Panc1 (cell line): ENCODE measurements at regions not wholly inside any gene's neighbourhood (a gene's known extent, or its start where the extent isn't known, plus 50 kb on each side); places are given as distances from the start of the nearest gene placed in this dataset.

Experiments
- ATAC-seq: fragments of 200-7000 bp; cut with Tn5 transposase; 2 replicates; pipeline ENCODE4 v1.9.1; 2020; ENCODE audit warnings: mild to moderate bottlenecking, moderate library complexity
- BruUV-seq: library from RNA; stranded (reverse); fragments of 400-500 nt; replicated peaks from 2 replicates; lab custom pipeline; 2021; lab: Mats Ljungman, UMichigan
- CTCF ChIA-PET: fragments of 300-600 bp; sonication (Branson Sonifier 250); formaldehyde crosslinking; loops from one replicate; lab custom pipeline; 2022; ENCODE audit warnings: antibody characterized with exemption; lab: Charles Lee
- POLR2A ChIA-PET: fragments of 300-600 bp; sonication (Branson Sonifier 250); formaldehyde crosslinking; loops from one replicate; lab custom pipeline; 2022; ENCODE audit warnings: antibody characterized with exemption; lab: Charles Lee
- DNase-seq: peaks from one replicate; pipeline ENCODE4 v3.0.0-alpha.2; 2010; ENCODE audit warnings: low read depth, low spot score
- H3K27ac ChIP-seq: 2 replicates; pipeline ENCODE4 v1.5.1; 2011; ENCODE audit warnings: mild to moderate bottlenecking, low read length, inconsistent platforms
- H3K27me3 ChIP-seq: fragments of 200-500 bp; sonication (Bioruptor generic); 2 replicates; pipeline ENCODE4 v1.6.0; 2014; ENCODE audit warnings: low read length, inconsistent platforms; ENCODE audit not compliant: control insufficient read depth, insufficient read depth
- H3K36me3 ChIP-seq: fragments of 200-500 bp; sonication (Bioruptor generic); 2 replicates; pipeline ENCODE4 v1.5.1; 2014; ENCODE audit warnings: inconsistent platforms, mild to moderate bottlenecking, low read length, moderate library complexity; ENCODE audit not compliant: control insufficient read depth, insufficient read depth
- H3K4me1 ChIP-seq: 2 replicates; pipeline ENCODE4 v1.5.1; 2011; ENCODE audit warnings: inconsistent platforms, mild to moderate bottlenecking, low read length, moderate library complexity; ENCODE audit not compliant: control insufficient read depth, insufficient read depth
- H3K4me3 ChIP-seq, 2 experiments: 2 replicates each; pipeline ENCODE4 v1.5.1; 2011 to 2012; ENCODE audit warnings: low read depth in 2 of 2, low read length in 2 of 2, mild to moderate bottlenecking in 2 of 2, inconsistent platforms in 1 of 2, moderate library complexity in 1 of 2
- H3K9me3 ChIP-seq: fragments of 200-500 bp; sonication (Bioruptor generic); 2 replicates; pipeline ENCODE4 v1.5.1; 2014; ENCODE audit warnings: low read depth, mild to moderate bottlenecking, inconsistent platforms, low read length, moderate library complexity; ENCODE audit not compliant: control insufficient read depth, insufficient read depth
- CTCF ChIP-seq: fragments of 450-650 bp; IDR thresholded peaks from 2 replicates; pipeline ENCODE4 v1.5.1; 2017; ENCODE audit warnings: mild to moderate bottlenecking
- POLR2AphosphoS5 ChIP-seq: IDR thresholded peaks from 2 replicates; pipeline ENCODE4 v1.6.1; 2012; ENCODE audit warnings: mild to moderate bottlenecking, low read depth, low read length, moderate library complexity
- REST ChIP-seq, 2 experiments: IDR thresholded peaks; 2 replicates each; pipeline ENCODE4 v1.6.1; 2011 to 2012; ENCODE audit warnings: low read depth in 2 of 2, control low read depth in 1 of 2, low read length in 1 of 2, mild to moderate bottlenecking in 1 of 2, moderate library complexity in 1 of 2; ENCODE audit not compliant: insufficient read depth in 1 of 2
- SIN3A ChIP-seq: IDR thresholded peaks from 2 replicates; pipeline ENCODE4 v1.6.1; 2012; ENCODE audit warnings: low read depth, mild to moderate bottlenecking, low read length, moderate library complexity, borderline replicate concordance; ENCODE audit not compliant: insufficient read depth
- TCF7L2 ChIP-seq: IDR thresholded peaks from 2 replicates; pipeline ENCODE4 v1.6.1; 2011; ENCODE audit warnings: mild to moderate bottlenecking, low read depth, low read length, inconsistent platforms
- in situ Hi-C: cut with HindIII; loops from 2 replicates; pipeline ENCODE4 v1.10.0; 2016; ENCODE audit warnings: low sequenced_read_pairs, low pct_unique_long_range_greater_than_20kb
- intact Hi-C: fragments of 100-400 bp; cut with micrococcal nuclease; formaldehyde crosslinking; loops from one replicate; pipeline ENCODE4 v1.10.0; 2022; ENCODE audit not compliant: unreplicated experiment

GRCh38 chr13:27005976-27006518 lies 165.6 kb downstream of the USP12 start:
- peaks cover 4% of the 10 kb centered on the region; the same call in 1 of the 2 replicates for H3K9me3 ChIP-seq
- in situ Hi-C loops (no loop called here), intact Hi-C loops (no loop called here)
- ChIA-PET POLR2A (no interaction called here), CTCF (interaction anchor here (0.6 kb wide), 1 partner anchor 75 kb away, joined by 3 read pairs; no protein-coding TSS in a partner anchor)
- no TSS peak for BruUV-seq
- no peak overlapping the region for H3K4me3 ChIP-seq
- peak overlapping the region; percentile 92 for H3K27ac ChIP-seq
- peaks cover 26% of the 10 kb centered on the region for H3K4me1 ChIP-seq
- ATAC-seq (peak; percentile 53), DNase-seq (no peak)
- TF ChIP-seq POLR2AphosphoS5 (no peak), CTCF (no peak), TCF7L2 (no peak), SIN3A (no peak), REST (IDR thresholded peaks at IDR 0.05; ENCODE audit: insufficient read depth in 1 of 2, low read depth in 2 of 2, low read length in 1 of 2) (no peak)
- H3K36me3 ChIP-seq, result no peaks in the 10 kb centered on the region
- no peaks in the 10 kb centered on the region for H3K27me3 ChIP-seq

DNA sequence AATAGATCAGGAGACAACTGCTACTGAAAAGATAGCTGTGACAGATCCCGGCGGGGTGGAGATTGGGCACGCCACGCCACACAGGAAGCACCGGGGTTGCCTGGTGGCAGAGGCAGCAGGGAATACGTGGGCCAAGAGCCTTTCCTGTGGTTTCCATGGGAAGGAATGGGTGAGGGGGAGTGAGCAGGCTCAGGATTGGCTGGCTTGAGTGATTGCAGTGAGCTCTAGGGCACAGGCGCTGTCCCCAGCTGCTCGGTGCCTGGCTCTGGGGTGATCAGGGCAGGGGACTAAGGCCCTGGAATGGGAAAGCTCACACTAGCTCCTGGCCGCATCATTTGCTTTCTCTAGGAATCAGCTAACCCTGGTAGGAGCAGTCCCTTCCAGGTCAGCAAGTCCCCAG lies 166.1 kb downstream of the USP12 start:
- DNase-seq (no peak), ATAC-seq (peak; percentile 46)
- H3K4me1 ChIP-seq, result peaks cover 26% of the 10 kb centered on the region
- H3K36me3 ChIP-seq, result no peaks in the 10 kb centered on the region
- H3K9me3 ChIP-seq, result peaks cover 4% of the 10 kb centered on the region; the same call in 1 of the 2 replicates
- TF ChIP-seq POLR2AphosphoS5 (no peak), CTCF (no peak), TCF7L2 (no peak)
- H3K4me3 ChIP-seq, result no peak overlapping the region
- POLR2A ChIA-PET, result no interaction called here
- H3K27me3 ChIP-seq, result no peaks in the 10 kb centered on the region
- in situ Hi-C loops, result no loop called here
- CTCF ChIA-PET, result no interaction called here
- intact Hi-C loops, result no loop called here
- BruUV-seq, result no TSS peak
- peak overlapping the region; percentile 92 for H3K27ac ChIP-seq
